HEK293 (cell line): ENCODE measurements at regions not wholly inside any gene's neighbourhood (a gene's known extent, or its start where the extent isn't known, plus 50 kb on each side); places are given as distances from the start of the nearest gene placed in this dataset.

ENCODE experiments used
- CTCF ChIA-PET: fragments of 350-600 bp; formaldehyde crosslinking; extraction: SDS; loops from one replicate; lab custom pipeline; 2021; ENCODE audit warnings: antibody characterized with exemption; lab: Yijun Ruan, JAX
- POLR2A ChIA-PET: fragments of 300-600 bp; formaldehyde crosslinking; extraction: SDS; loops from one replicate; lab custom pipeline; 2020; ENCODE audit warnings: antibody characterized with exemption, inconsistent platforms; lab: Yijun Ruan, JAX
- H3K27ac ChIP-seq: fragments of 200-500 bp; sonication (Bioruptor generic); 2 replicates; pipeline ENCODE4 v1.5.1; 2014; ENCODE audit warnings: low read depth, low read length, control low read depth, inconsistent platforms; ENCODE audit errors: extremely low read depth
- H3K36me3 ChIP-seq, 2 experiments: fragments of 200-500 bp in 1 of 2; sonication (Bioruptor generic) in 1 of 2; 1 replicate in 1 of 2; 2 replicates in 1 of 2; pipeline ENCODE4 v1.5.1; 2014 to 2017; ENCODE audit warnings: inconsistent platforms in 2 of 2, low read length in 2 of 2; ENCODE audit not compliant: control insufficient read depth in 2 of 2, insufficient read depth in 1 of 2
- H3K4me1 ChIP-seq: fragments of 200-500 bp; sonication (Bioruptor generic); 2 replicates; pipeline ENCODE4 v1.5.1; 2014; ENCODE audit warnings: mild to moderate bottlenecking, low read length, inconsistent platforms; ENCODE audit not compliant: control insufficient read depth, insufficient read depth
- H3K4me3 ChIP-seq: 2 replicates; pipeline ENCODE4 v1.5.1; 2011; ENCODE audit warnings: low read depth, mild to moderate bottlenecking, control low read depth, low read length, moderate library complexity
- H3K9me3 ChIP-seq: fragments of 200-500 bp; sonication (Bioruptor generic); 2 replicates; pipeline ENCODE4 v1.5.1; 2014; ENCODE audit warnings: low read depth, low read length, inconsistent platforms; ENCODE audit not compliant: control insufficient read depth, insufficient read depth
- BCL11B ChIP-seq: fragments of 450-650 bp; formaldehyde crosslinking; IDR thresholded peaks from 2 replicates; pipeline ENCODE4 v1.5.1; 2016; ENCODE audit warnings: low read depth, missing biosample characterization, missing genetic modification characterization
- GLI4 ChIP-seq: fragments of 450-650 bp; formaldehyde crosslinking; IDR thresholded peaks from 2 replicates; pipeline ENCODE4 v1.5.1; 2016; ENCODE audit warnings: missing biosample characterization, missing genetic modification characterization
- KLF1 ChIP-seq: fragments of 450-650 bp; formaldehyde crosslinking; IDR thresholded peaks from 2 replicates; pipeline ENCODE4 v1.5.1; 2016; ENCODE audit warnings: missing biosample characterization, missing genetic modification characterization
- OSR2 ChIP-seq: fragments of 450-650 bp; formaldehyde crosslinking; IDR thresholded peaks from 2 replicates; pipeline ENCODE4 v1.5.1; 2016; ENCODE audit warnings: missing biosample characterization, missing genetic modification characterization
- SALL2 ChIP-seq: fragments of 450-650 bp; formaldehyde crosslinking; IDR thresholded peaks from 2 replicates; pipeline ENCODE4 v1.5.0; 2017; ENCODE audit warnings: missing biosample characterization, mild to moderate bottlenecking, missing genetic modification characterization, borderline replicate concordance
- ZNF26 ChIP-seq: fragments of 450-650 bp; formaldehyde crosslinking; IDR thresholded peaks from 2 replicates; pipeline ENCODE4 v1.5.1; 2016; ENCODE audit warnings: missing biosample characterization, missing genetic modification characterization
- ZNF354C ChIP-seq: fragments of 450-650 bp; formaldehyde crosslinking; IDR thresholded peaks from 2 replicates; pipeline ENCODE4 v1.5.1; 2016; ENCODE audit warnings: missing biosample characterization, missing genetic modification characterization, low read depth, borderline replicate concordance
- ZNF600 ChIP-seq: fragments of 450-650 bp; formaldehyde crosslinking; IDR thresholded peaks from 2 replicates; pipeline ENCODE4 v1.5.1; 2016; ENCODE audit warnings: missing biosample characterization, missing genetic modification characterization
- ZNF658 ChIP-seq: fragments of 450-650 bp; formaldehyde crosslinking; IDR thresholded peaks from 2 replicates; pipeline ENCODE4; 2016; ENCODE audit warnings: missing biosample characterization, missing genetic modification characterization
- ZNF660 ChIP-seq: fragments of 450-650 bp; IDR thresholded peaks from 2 replicates; pipeline ENCODE4 v1.5.1; 2018; ENCODE audit warnings: missing biosample characterization, mild to moderate bottlenecking, missing genetic modification characterization
- TF ChIP-seq, protein P1 (sequence below): fragments of 450-650 bp; formaldehyde crosslinking; conservative IDR thresholded peaks from 2 replicates; pipeline ENCODE4 v1.5.1; 2016; ENCODE audit warnings: low read depth, missing biosample characterization, missing genetic modification characterization
- TF ChIP-seq, protein P2 (sequence below): fragments of 450-650 bp; formaldehyde crosslinking; IDR thresholded peaks from 2 replicates; pipeline ENCODE4 v1.5.1; 2016; ENCODE audit warnings: missing biosample characterization, missing genetic modification characterization
- TF ChIP-seq, protein P3 (sequence below): fragments of 450-650 bp; formaldehyde crosslinking; IDR thresholded peaks from 2 replicates; pipeline ENCODE4 v1.5.1; 2016; ENCODE audit warnings: missing biosample characterization, missing genetic modification characterization
- TF ChIP-seq, protein P4 (sequence below): fragments of 450-650 bp; formaldehyde crosslinking; IDR thresholded peaks from 2 replicates; pipeline ENCODE4 v1.5.1; 2016; ENCODE audit warnings: missing biosample characterization, missing genetic modification characterization

DNA sequence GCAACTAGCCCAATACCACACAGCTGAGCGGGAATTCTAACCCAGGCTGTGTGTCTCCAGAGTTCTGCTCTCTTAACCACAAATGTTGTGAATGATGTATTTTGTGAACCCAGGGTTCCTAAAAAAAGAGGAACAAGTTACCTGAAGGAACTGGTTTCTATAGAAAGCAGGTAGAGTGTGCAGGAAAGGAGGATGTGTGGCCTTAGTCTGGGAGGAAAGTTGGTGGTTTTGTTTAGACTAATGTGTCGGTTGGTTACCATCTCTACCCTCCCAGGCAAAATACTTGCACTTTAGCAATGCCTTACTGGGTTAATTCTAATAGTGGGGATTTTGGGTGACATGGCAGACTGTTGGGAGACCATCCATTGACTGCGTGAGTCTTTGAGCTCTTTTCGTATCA is 143.3 kb downstream of the SCP2D1 start:
- POLR2A ChIA-PET, result no interaction called here
- H3K9me3 ChIP-seq, result no peaks in the 10 kb centered on the region
- CTCF ChIA-PET, result no interaction called here
- H3K4me1 ChIP-seq, result no peaks in the 10 kb centered on the region
- H3K27ac ChIP-seq, result no peak overlapping the region
- H3K4me3 ChIP-seq, result no peak overlapping the region
- TF ChIP-seq, protein P1, sequence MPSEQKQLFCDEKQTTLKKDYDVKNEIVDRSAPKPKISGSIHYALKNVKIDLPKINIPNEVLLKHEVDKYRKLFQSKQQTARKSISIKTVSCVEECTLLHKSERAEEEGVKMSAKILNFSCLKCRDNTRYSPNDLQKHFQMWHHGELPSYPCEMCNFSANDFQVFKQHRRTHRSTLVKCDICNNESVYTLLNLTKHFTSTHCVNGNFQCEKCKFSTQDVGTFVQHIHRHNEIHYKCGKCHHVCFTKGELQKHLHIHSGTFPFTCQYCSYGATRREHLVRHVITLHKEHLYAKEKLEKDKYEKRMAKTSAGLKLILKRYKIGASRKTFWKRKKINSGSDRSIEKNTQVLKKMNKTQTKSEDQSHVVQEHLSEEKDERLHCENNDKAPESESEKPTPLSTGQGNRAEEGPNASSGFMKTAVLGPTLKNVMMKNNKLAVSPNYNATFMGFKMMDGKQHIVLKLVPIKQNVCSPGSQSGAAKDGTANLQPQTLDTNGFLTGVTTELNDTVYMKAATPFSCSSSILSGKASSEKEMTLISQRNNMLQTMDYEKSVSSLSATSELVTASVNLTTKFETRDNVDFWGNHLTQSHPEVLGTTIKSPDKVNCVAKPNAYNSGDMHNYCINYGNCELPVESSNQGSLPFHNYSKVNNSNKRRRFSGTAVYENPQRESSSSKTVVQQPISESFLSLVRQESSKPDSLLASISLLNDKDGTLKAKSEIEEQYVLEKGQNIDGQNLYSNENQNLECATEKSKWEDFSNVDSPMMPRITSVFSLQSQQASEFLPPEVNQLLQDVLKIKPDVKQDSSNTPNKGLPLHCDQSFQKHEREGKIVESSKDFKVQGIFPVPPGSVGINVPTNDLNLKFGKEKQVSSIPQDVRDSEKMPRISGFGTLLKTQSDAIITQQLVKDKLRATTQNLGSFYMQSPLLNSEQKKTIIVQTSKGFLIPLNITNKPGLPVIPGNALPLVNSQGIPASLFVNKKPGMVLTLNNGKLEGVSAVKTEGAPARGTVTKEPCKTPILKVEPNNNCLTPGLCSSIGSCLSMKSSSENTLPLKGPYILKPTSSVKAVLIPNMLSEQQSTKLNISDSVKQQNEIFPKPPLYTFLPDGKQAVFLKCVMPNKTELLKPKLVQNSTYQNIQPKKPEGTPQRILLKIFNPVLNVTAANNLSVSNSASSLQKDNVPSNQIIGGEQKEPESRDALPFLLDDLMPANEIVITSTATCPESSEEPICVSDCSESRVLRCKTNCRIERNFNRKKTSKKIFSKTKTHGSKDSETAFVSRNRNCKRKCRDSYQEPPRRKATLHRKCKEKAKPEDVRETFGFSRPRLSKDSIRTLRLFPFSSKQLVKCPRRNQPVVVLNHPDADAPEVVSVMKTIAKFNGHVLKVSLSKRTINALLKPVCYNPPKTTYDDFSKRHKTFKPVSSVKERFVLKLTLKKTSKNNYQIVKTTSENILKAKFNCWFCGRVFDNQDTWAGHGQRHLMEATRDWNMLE (tag by site-specific recombination), result no peak
- TF ChIP-seq BCL11B (no peak), ZNF660 (tag by site-specific recombination) (no peak), SALL2 (tag by site-specific recombination) (no peak), GLI4 (no peak), ZNF354C (no peak), ZNF26 (no peak), ZNF600 (no peak), OSR2 (tag by site-specific recombination) (no peak)
- TF ChIP-seq, protein P2, sequence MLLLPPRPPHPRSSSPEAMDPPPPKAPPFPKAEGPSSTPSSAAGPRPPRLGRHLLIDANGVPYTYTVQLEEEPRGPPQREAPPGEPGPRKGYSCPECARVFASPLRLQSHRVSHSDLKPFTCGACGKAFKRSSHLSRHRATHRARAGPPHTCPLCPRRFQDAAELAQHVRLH (tag by site-specific recombination), result no peak
- TF ChIP-seq, protein P3, sequence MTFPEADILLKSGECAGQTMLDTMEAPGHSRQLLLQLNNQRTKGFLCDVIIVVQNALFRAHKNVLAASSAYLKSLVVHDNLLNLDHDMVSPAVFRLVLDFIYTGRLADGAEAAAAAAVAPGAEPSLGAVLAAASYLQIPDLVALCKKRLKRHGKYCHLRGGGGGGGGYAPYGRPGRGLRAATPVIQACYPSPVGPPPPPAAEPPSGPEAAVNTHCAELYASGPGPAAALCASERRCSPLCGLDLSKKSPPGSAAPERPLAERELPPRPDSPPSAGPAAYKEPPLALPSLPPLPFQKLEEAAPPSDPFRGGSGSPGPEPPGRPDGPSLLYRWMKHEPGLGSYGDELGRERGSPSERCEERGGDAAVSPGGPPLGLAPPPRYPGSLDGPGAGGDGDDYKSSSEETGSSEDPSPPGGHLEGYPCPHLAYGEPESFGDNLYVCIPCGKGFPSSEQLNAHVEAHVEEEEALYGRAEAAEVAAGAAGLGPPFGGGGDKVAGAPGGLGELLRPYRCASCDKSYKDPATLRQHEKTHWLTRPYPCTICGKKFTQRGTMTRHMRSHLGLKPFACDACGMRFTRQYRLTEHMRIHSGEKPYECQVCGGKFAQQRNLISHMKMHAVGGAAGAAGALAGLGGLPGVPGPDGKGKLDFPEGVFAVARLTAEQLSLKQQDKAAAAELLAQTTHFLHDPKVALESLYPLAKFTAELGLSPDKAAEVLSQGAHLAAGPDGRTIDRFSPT, result no peak
- TF ChIP-seq, protein P4, sequence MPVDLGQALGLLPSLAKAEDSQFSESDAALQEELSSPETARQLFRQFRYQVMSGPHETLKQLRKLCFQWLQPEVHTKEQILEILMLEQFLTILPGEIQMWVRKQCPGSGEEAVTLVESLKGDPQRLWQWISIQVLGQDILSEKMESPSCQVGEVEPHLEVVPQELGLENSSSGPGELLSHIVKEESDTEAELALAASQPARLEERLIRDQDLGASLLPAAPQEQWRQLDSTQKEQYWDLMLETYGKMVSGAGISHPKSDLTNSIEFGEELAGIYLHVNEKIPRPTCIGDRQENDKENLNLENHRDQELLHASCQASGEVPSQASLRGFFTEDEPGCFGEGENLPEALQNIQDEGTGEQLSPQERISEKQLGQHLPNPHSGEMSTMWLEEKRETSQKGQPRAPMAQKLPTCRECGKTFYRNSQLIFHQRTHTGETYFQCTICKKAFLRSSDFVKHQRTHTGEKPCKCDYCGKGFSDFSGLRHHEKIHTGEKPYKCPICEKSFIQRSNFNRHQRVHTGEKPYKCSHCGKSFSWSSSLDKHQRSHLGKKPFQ, result no peak
- no peaks in the 10 kb centered on the region for H3K36me3 ChIP-seq

GRCh38 chr20:18957328-18957727 is 143.7 kb downstream of the SCP2D1 start:
- no peak overlapping the region for H3K4me3 ChIP-seq
- TF ChIP-seq KLF1, result no peak
- TF ChIP-seq ZNF658 (tag by site-specific recombination), result no peak
- TF ChIP-seq, protein P3, result no peak
- TF ChIP-seq, all 188 proteins: peak for 0
- no peaks in the 10 kb centered on the region for H3K4me1 ChIP-seq
- ChIA-PET CTCF (no interaction called here), POLR2A (no interaction called here)
- no peak overlapping the region for H3K27ac ChIP-seq
- no peaks in the 10 kb centered on the region for H3K9me3 ChIP-seq
- H3K36me3 ChIP-seq, result no peaks in the 10 kb centered on the region
